Tibial nerve (tissue), 4 donors: ENCODE measurements at regions not wholly inside any gene's neighbourhood (a gene's known extent, or its start where the extent isn't known, plus 50 kb on each side); places are given as distances from the start of the nearest gene placed in this dataset.

ENCODE experiments used
- DNase-seq, 2 donors: peaks; one replicate each; pipeline ENCODE4 v3.0.0-alpha.2; 2019; ENCODE audit warnings: low spot score in 2 of 2
- H3K27ac ChIP-seq, 4 donors: fragments of 200-600 bp; sonication (generic) in 3 of 4; one replicate each; pipeline ENCODE4 v1.5.1; 2017 to 2019; ENCODE audit warnings: mild to moderate bottlenecking in 1 of 4
- H3K27me3 ChIP-seq, 2 donors: fragments of 200-600 bp; sonication (generic) in 1 of 2; one replicate each; pipeline versions ENCODE4 v1.5.1 to v1.6.0; 2017 to 2019
- H3K36me3 ChIP-seq, 3 donors: fragments of 200-600 bp; sonication (generic); one replicate each; pipeline ENCODE4 v1.5.1; 2018 to 2019
- H3K4me1 ChIP-seq, 4 donors: fragments of 200-600 bp; sonication (generic) in 3 of 4; one replicate each; pipeline ENCODE4 v1.5.1; 2017 to 2019
- H3K4me3 ChIP-seq, 4 donors: fragments of 200-600 bp; sonication (generic) in 3 of 4; one replicate each; pipeline ENCODE4 v1.5.1; 2017 to 2019; ENCODE audit warnings: mild to moderate bottlenecking in 1 of 4, moderate library complexity in 1 of 4
- H3K9me3 ChIP-seq, 4 donors: fragments of 200-600 bp; sonication (generic) in 3 of 4; one replicate each; pipeline ENCODE4 v1.5.1; 2017 to 2019
- EP300 ChIP-seq, 2 donors: sonication (generic); formaldehyde crosslinking; IDR thresholded peaks; one replicate each; pipeline ENCODE4 v1.6.1; 2017; ENCODE audit warnings: antibody characterized with exemption in 2 of 2, mild to moderate bottlenecking in 1 of 2
- POLR2A ChIP-seq, 2 donors: fragments of 450-650 bp; IDR thresholded peaks; one replicate each; pipeline ENCODE4 v1.6.1; 2017; ENCODE audit warnings: antibody characterized with exemption in 2 of 2, mild to moderate bottlenecking in 2 of 2, moderate library complexity in 2 of 2
- whole genome bisulfite sequencing, 2 donors: methylation state at CpG; one replicate each; pipeline ENCODE4 v1.1.5; 2018; 5-methylcytosine and 5-hydroxymethylcytosine counted together
- TF ChIP-seq, protein P1 (sequence below), 5 experiments: fragments of 200-600 bp in 3 of 5; fragments of 450-650 bp in 2 of 5; sonication (generic) in 3 of 5; IDR thresholded peaks; one replicate each; pipeline ENCODE4 v1.5.1; 2016 to 2019; ENCODE audit warnings: antibody characterized with exemption in 5 of 5, mild to moderate bottlenecking in 3 of 5, moderate library complexity in 2 of 5

GRCh38 chr13:47545201-47546024 is 455.7 kb downstream of the SUCLA2 start:
- Histone ChIP-seq H3K27me3 (no peaks in the 10 kb centered on the region), H3K4me1 (no peaks in the 10 kb centered on the region), H3K36me3 (no peaks in the 10 kb centered on the region), H3K9me3 (no peaks in the 10 kb centered on the region), H3K4me3 (no peak overlapping the region), H3K27ac (no peak overlapping the region)
- WGBS, 2 donors: 50 to 59% methylated on average over 5 of the region's 5 CpGs
- DNase-seq: no peak
- TF ChIP-seq, protein P1, sequence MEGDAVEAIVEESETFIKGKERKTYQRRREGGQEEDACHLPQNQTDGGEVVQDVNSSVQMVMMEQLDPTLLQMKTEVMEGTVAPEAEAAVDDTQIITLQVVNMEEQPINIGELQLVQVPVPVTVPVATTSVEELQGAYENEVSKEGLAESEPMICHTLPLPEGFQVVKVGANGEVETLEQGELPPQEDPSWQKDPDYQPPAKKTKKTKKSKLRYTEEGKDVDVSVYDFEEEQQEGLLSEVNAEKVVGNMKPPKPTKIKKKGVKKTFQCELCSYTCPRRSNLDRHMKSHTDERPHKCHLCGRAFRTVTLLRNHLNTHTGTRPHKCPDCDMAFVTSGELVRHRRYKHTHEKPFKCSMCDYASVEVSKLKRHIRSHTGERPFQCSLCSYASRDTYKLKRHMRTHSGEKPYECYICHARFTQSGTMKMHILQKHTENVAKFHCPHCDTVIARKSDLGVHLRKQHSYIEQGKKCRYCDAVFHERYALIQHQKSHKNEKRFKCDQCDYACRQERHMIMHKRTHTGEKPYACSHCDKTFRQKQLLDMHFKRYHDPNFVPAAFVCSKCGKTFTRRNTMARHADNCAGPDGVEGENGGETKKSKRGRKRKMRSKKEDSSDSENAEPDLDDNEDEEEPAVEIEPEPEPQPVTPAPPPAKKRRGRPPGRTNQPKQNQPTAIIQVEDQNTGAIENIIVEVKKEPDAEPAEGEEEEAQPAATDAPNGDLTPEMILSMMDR (IDR thresholded peaks at IDR 0.05): no peak
- TF ChIP-seq EP300 (IDR thresholded peaks at IDR 0.05): no peak
- no peak for TF ChIP-seq POLR2A (IDR thresholded peaks at IDR 0.05)

- Histone ChIP-seq H3K36me3 (no peaks in the 10 kb centered on the region), H3K4me1 (no peaks in the 10 kb centered on the region), H3K27ac (no peak overlapping the region), H3K27me3 (no peaks in the 10 kb centered on the region), H3K9me3 (no peaks in the 10 kb centered on the region), H3K4me3 (no peak overlapping the region)
- TF ChIP-seq, protein P1 (IDR thresholded peaks at IDR 0.05): no peak
- TF ChIP-seq EP300 (IDR thresholded peaks at IDR 0.05): no peak
- TF ChIP-seq POLR2A (IDR thresholded peaks at IDR 0.05): no peak
- 44 to 46% methylated on average over 2 of the region's 2 CpGs for WGBS, 2 donors
- no peak for DNase-seq
These were observed 461.8 kb downstream of the SUCLA2 start for GRCh38 chr13:47539317-47539716.

GRCh38 chr13:47523771-47524170 is 477.3 kb downstream of the SUCLA2 start:
- DNase-seq: no peak

GRCh38 chr13:47521890-47522487 is 479.1 kb downstream of the SUCLA2 start:
- WGBS, 2 donors: 83 to 96% methylated on average over 2 of the region's 2 CpGs
- no peaks in the 10 kb centered on the region for H3K36me3 ChIP-seq

More at GRCh38 chr13:47523771-47524170, 477.3 kb downstream of the SUCLA2 start:
- Histone ChIP-seq H3K4me1 (no peaks in the 10 kb centered on the region), H3K27ac (no peak overlapping the region), H3K4me3 (no peak overlapping the region), H3K9me3 (no peaks in the 10 kb centered on the region), H3K36me3 (no peaks in the 10 kb centered on the region), H3K27me3 (no peaks in the 10 kb centered on the region)
- WGBS, 2 donors: 75 to 80% methylated on average over 1 of the region's 1 CpG
- TF ChIP-seq POLR2A (IDR thresholded peaks at IDR 0.05) (no peak), EP300 (IDR thresholded peaks at IDR 0.05) (no peak)
- TF ChIP-seq, protein P1 (IDR thresholded peaks at IDR 0.05): no peak

More at GRCh38 chr13:47521890-47522487, 479.1 kb downstream of the SUCLA2 start:
- Histone ChIP-seq H3K4me1 (no peaks in the 10 kb centered on the region), H3K9me3 (no peaks in the 10 kb centered on the region), H3K27ac (no peak overlapping the region), H3K27me3 (no peaks in the 10 kb centered on the region), H3K4me3 (no peak overlapping the region)
- TF ChIP-seq, protein P1 (IDR thresholded peaks at IDR 0.05): no peak
- TF ChIP-seq EP300 (IDR thresholded peaks at IDR 0.05) (no peak), POLR2A (IDR thresholded peaks at IDR 0.05) (no peak)
- no peak for DNase-seq
